GM13977 (cell line): ENCODE measurements at regions not wholly inside any gene's neighbourhood (a gene's known extent, or its start where the extent isn't known, plus 50 kb on each side); places are given as distances from the start of the nearest gene placed in this dataset.

Experiments used
- DNase-seq: peaks from one replicate; pipeline ENCODE4 v3.0.0; 2012; ENCODE audit warnings: low spot score
- CTCF ChIP-seq: IDR thresholded peaks from 2 replicates; pipeline ENCODE4 v1.5.1; 2012; ENCODE audit warnings: mild to moderate bottlenecking, control low read depth; ENCODE audit not compliant: insufficient read depth; ENCODE audit errors: extremely low read depth, missing control alignments
- in situ Hi-C: fragments of 300-500 bp; cut with MboI; formaldehyde crosslinking; loops from one replicate; pipeline ENCODE4 v1.12.0; 2022; ENCODE audit warnings: low sequenced_read_pairs, low pct_unique_long_range_greater_than_20kb, mixed read lengths, inconsistent platforms; ENCODE audit not compliant: unreplicated experiment

DNA sequence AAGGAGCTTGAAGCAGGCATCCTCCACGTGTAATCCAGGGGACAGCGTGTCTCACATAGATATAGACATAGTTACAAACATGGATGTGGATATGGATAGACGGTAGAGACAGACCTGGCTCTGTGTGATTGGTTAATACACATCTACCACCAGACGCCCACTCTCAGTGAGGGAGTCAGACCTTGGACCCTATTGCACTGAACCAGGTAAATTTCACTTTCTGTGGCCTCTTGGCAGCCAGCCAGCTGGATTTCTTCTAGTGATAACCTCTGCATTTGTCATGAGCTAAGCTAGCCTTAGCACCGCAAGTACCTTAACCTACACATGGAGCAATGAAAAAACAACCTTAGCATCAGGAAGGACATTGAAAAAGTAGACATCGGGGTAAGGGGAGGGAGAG lies 79.2 kb upstream of the ACSL4 start:
- DNase-seq, result no peak
- in situ Hi-C loops, result no loop called here
- TF ChIP-seq CTCF, result no peak

GRCh38 chrX:109813236-109813635 lies 80.2 kb upstream of the ACSL4 start:
- in situ Hi-C loops, result no loop called here
- no peak for TF ChIP-seq CTCF
- DNase-seq, result no peak

DNA sequence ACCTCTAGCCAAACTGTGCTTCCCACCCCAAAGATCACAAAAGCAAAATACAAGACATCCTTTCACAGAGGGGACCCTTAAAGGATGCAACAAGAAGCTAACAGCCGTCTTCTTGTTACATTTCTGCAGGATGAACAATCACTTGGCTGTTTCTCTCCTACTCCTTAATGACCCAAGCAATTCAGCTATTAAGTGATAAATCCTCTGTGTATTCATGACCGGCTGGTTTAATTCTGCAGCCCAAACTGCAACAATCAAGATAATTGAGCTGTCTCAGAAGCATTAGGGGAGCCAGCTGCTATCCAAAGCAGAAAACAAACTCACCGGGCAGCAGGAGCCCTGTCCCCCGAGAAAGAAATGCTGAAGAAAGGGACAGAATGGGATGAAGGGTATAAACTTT lies 85.9 kb upstream of the ACSL4 start:
- in situ Hi-C loops, result no loop called here
- DNase-seq, result no peak

DNA sequence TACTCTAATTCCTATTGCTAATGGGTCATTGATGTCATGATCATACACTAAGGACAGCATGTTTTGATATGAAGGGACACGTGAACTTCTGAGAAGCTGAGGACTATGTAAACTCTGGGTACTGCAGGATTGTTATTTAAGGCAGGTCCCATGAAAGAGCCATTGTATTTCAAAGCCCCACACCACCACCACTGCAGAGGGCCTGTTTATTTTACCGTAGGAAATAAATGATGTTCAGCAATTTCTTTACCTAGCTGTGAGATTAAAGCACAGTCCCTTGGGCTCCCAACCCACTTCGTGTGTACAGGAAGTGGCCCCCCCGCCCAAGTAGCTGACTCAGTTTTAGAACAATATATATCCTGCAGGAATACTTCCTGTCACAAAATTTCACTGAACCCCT lies 89.8 kb upstream of the ACSL4 start:
- in situ Hi-C loops, result no loop called here
- TF ChIP-seq CTCF, result no peak
- no peak for DNase-seq

More for the DNA sequence above, 85.9 kb upstream of the ACSL4 start:
- no peak for TF ChIP-seq CTCF

- in situ Hi-C loops, result no loop called here
- no peak for DNase-seq
- no peak for TF ChIP-seq CTCF
Measured at GRCh38 chrX:109826954-109827708, 94.1 kb upstream of the ACSL4 start.

- no peak for DNase-seq
- no peak for TF ChIP-seq CTCF
- in situ Hi-C loops, result no loop called here
Measured at GRCh38 chrX:109827772-109828171, 94.7 kb upstream of the ACSL4 start.

- TF ChIP-seq CTCF, result no peak
- in situ Hi-C loops, result no loop called here
- no peak for DNase-seq
Measured at GRCh38 chrX:109830157-109830703, 97.2 kb upstream of the ACSL4 start.
